Upper lobe of left lung (tissue), 6 donors: ENCODE measurements at regions not wholly inside any gene's neighbourhood (a gene's known extent, or its start where the extent isn't known, plus 50 kb on each side); places are given as distances from the start of the nearest gene placed in this dataset.

Experiments used
- ATAC-seq, 2 donors: fragments of 200-7000 bp; cut with Tn5 transposase; one replicate each; pipeline ENCODE4 v1.9.1; 2022; ENCODE audit warnings: mild to moderate bottlenecking in 2 of 2, moderate library complexity in 2 of 2; ENCODE audit not compliant: low FRiP score in 2 of 2
- DNase-seq, 2 donors: peaks; one replicate each; pipeline ENCODE4 v3.0.0-alpha.2; 2019 to 2020
- H3K27ac ChIP-seq, 4 donors: fragments of 200-600 bp; sonication (generic); one replicate each; pipeline ENCODE4 v1.5.1; 2016 to 2019
- H3K27me3 ChIP-seq, 4 donors: fragments of 200-600 bp; sonication (generic); one replicate each; pipeline ENCODE4 v1.5.1; 2017 to 2019
- H3K36me3 ChIP-seq, 4 donors: fragments of 200-600 bp; sonication (generic); one replicate each; pipeline ENCODE4 v1.5.1; 2016 to 2019
- H3K4me1 ChIP-seq, 4 donors: fragments of 200-600 bp; sonication (generic); one replicate each; pipeline ENCODE4 v1.5.1; 2018 to 2019
- H3K4me3 ChIP-seq, 4 donors: fragments of 200-600 bp; sonication (generic); one replicate each; pipeline ENCODE4 v1.5.1; 2017 to 2019; ENCODE audit warnings: mild to moderate bottlenecking in 2 of 4, moderate library complexity in 1 of 4
- H3K9me3 ChIP-seq, 4 donors: fragments of 200-600 bp; sonication (generic); one replicate each; pipeline ENCODE4 v1.5.1; 2018 to 2019
- EP300 ChIP-seq, 4 donors: sonication (generic); formaldehyde crosslinking; IDR thresholded peaks; one replicate each; pipeline ENCODE4 v1.5.1; 2017; ENCODE audit warnings: antibody characterized with exemption in 4 of 4, control low read depth in 2 of 4
- POLR2A ChIP-seq, 4 donors: fragments of 450-650 bp; IDR thresholded peaks; one replicate each; pipeline ENCODE4 v1.5.1; 2016 to 2017; ENCODE audit warnings: antibody characterized with exemption in 4 of 4, mild to moderate bottlenecking in 2 of 4
- POLR2AphosphoS5 ChIP-seq, 2 donors: sonication (generic); formaldehyde crosslinking; IDR thresholded peaks; one replicate each; pipeline ENCODE4 v1.5.1; 2017; ENCODE audit warnings: antibody characterized with exemption in 2 of 2
- WGBS, 2 donors: methylation state at CpG; one replicate each; pipeline ENCODE4 v1.1.5; 2017 to 2018; 5-methylcytosine and 5-hydroxymethylcytosine counted together
- TF ChIP-seq, protein P1 (sequence below), 6 experiments: fragments of 450-650 bp in 4 of 6; fragments of 200-600 bp in 2 of 6; sonication (generic) in 2 of 6; IDR thresholded peaks; one replicate each; pipeline ENCODE4 v1.5.1; 2016 to 2019; ENCODE audit warnings: antibody characterized with exemption in 6 of 6
- donor health status: DM: no; HTN: no; CAD: no; lungs with moderate emphysema.
- donor health status: DM: no; HTN: yes; CAD: no; lungs with severe emphysema.

DNA sequence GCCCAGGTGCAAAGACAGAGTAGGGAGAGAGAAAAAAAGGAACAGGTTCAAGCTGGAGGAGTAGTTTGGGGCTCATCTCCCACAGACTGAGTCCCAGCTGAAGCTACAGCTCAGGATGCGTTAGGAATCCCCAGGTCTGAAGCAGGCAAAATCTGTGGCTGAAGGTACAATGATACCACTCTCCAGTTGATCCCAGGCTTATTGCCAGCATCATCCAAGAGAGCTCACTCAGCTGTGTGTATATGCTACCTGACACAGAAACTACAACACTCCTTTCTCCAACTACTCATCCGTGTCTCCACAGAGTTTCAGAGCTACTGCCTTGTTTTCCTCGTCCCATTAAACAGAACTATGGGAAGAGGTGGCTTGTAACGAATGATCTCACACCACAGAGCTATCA, 851.3 kb downstream of the GRID1 start:
- DNase-seq: no peak
- Histone ChIP-seq H3K27ac (no peak overlapping the region), H3K27me3 (no peaks in the 10 kb centered on the region), H3K9me3 (no peaks in the 10 kb centered on the region), H3K4me1 (no peaks in the 10 kb centered on the region), H3K36me3 (no peaks in the 10 kb centered on the region), H3K4me3 (no peak overlapping the region)
- ATAC-seq: no peak
- TF ChIP-seq POLR2AphosphoS5 (IDR thresholded peaks at IDR 0.05): no peak
- TF ChIP-seq POLR2A (IDR thresholded peaks at IDR 0.05): no peak
- 74 to 86% methylated on average over 4 of the region's 4 CpGs for WGBS, 2 donors

DNA sequence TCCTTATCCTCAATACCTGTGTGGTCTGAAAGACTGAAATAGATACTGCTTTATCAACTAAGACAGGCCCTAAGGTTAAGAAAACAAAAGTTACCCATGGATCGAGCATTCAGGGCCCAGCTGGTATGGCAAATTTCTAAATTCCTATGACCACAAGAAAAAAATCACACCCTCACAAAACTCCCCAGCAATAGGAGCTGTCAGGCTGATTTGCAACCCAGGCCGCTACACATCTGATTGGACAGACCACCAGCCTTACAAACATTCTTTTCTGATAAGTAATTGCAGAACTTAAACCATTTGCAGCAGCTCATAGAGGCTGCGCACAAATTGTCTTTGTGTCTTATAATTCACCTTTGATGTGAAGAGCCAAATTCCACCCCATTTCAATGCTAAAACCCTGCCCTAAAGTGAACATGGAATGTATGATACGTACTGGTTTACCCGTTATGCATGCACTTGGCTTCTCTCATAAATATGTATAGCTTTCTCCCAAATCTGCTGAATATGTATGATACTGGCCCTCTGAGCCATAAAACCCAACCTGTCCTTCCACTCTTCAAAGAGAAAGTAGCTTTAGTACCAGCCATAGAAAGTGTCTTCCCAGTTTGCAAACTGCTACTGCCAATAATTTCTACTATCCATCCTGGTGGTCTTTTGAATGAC, 842.5 kb downstream of the GRID1 start:
- no peak overlapping the region for H3K27ac ChIP-seq
- WGBS, 2 donors: 78 to 86% methylated on average over 5 of the region's 5 CpGs
- ATAC-seq (no peak), DNase-seq (no peak)
- no peaks in the 10 kb centered on the region for H3K36me3 ChIP-seq
- no peaks in the 10 kb centered on the region for H3K27me3 ChIP-seq
- H3K9me3 ChIP-seq: peaks cover 0 to 12% (median 7%) of the 10 kb centered on the region in 4 donors
- H3K4me3 ChIP-seq: no peak overlapping the region
- H3K4me1 ChIP-seq: no peaks in the 10 kb centered on the region
- TF ChIP-seq, protein P1, sequence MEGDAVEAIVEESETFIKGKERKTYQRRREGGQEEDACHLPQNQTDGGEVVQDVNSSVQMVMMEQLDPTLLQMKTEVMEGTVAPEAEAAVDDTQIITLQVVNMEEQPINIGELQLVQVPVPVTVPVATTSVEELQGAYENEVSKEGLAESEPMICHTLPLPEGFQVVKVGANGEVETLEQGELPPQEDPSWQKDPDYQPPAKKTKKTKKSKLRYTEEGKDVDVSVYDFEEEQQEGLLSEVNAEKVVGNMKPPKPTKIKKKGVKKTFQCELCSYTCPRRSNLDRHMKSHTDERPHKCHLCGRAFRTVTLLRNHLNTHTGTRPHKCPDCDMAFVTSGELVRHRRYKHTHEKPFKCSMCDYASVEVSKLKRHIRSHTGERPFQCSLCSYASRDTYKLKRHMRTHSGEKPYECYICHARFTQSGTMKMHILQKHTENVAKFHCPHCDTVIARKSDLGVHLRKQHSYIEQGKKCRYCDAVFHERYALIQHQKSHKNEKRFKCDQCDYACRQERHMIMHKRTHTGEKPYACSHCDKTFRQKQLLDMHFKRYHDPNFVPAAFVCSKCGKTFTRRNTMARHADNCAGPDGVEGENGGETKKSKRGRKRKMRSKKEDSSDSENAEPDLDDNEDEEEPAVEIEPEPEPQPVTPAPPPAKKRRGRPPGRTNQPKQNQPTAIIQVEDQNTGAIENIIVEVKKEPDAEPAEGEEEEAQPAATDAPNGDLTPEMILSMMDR (IDR thresholded peaks at IDR 0.05): no peak
- TF ChIP-seq POLR2A (IDR thresholded peaks at IDR 0.05) (no peak), EP300 (IDR thresholded peaks at IDR 0.05) (no peak)

DNA sequence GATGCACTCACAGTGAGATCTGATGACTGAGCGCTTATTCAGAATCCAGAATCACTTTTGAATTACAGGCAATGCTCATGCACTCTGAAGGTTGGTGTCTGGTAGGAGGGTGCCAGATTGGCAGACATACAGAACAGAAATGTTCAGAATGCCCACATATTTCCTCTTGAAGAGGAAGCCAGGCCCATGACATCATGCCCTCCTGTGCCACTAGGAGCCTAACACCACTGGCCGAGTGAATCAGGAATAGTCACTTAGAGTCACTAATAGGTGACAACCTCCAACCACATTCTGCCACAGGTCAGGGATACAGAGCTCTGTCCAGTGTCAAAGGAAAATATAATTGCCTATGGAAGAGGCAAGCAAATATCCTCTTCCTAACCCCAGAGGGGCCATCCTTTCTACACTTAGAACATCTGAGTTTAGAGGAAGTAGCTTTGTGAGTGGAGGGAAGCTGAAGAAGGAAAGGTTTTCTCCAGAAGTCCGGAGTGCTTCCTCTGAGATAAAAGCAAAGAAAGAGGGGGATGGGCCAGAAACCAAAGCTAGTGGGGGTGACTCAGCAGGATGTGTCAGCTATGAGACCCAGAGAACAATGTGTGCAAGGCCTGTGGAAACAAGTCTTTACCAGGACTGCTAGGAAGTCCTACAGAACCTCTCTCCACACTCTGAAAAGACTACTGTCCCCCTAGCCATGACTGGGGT, 838.8 kb downstream of the GRID1 start:
- TF ChIP-seq EP300 (IDR thresholded peaks at IDR 0.05) (no peak), POLR2AphosphoS5 (IDR thresholded peaks at IDR 0.05) (no peak), POLR2A (IDR thresholded peaks at IDR 0.05) (no peak)
- TF ChIP-seq, protein P1 (IDR thresholded peaks at IDR 0.05): no peak
- H3K36me3 ChIP-seq: no peaks in the 10 kb centered on the region
- H3K27me3 ChIP-seq: no peaks in the 10 kb centered on the region
- peaks cover 0 to 12% (median 9%) of the 10 kb centered on the region in 4 donors for H3K9me3 ChIP-seq
- no peaks in the 10 kb centered on the region for H3K4me1 ChIP-seq
- no peak for DNase-seq
- H3K4me3 ChIP-seq: no peak overlapping the region
- no peak overlapping the region for H3K27ac ChIP-seq
- ATAC-seq: no peak
- 57 to 61% methylated on average over 3 of the region's 3 CpGs for WGBS, 2 donors

DNA sequence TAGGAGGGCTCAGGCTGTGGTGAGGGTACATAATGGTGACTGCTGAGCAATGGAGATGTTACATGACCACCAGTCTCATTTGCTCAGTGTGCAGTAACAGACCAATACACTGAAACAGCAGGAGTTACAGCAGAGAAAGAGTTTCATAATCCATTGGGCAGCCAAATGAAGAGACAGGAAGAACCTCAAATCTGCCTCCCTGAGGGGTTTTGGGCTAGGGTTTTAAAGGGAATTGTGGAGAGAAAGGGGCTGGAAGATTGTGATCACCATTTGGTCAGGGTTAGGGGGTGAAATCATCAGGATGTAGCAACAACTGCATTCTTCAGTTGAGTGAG, 838.3 kb downstream of the GRID1 start:
- H3K27me3 ChIP-seq: no peaks in the 10 kb centered on the region
- ATAC-seq (no peak), DNase-seq (no peak)
- TF ChIP-seq POLR2A (IDR thresholded peaks at IDR 0.05) (no peak), POLR2AphosphoS5 (IDR thresholded peaks at IDR 0.05) (no peak), EP300 (IDR thresholded peaks at IDR 0.05) (no peak)
- TF ChIP-seq, protein P1 (IDR thresholded peaks at IDR 0.05): no peak
- no peak overlapping the region for H3K27ac ChIP-seq
- no peaks in the 10 kb centered on the region for H3K4me1 ChIP-seq
- H3K36me3 ChIP-seq: no peaks in the 10 kb centered on the region
- peaks cover 0 to 12% (median 9%) of the 10 kb centered on the region in 4 donors for H3K9me3 ChIP-seq
- H3K4me3 ChIP-seq: no peak overlapping the region

DNA sequence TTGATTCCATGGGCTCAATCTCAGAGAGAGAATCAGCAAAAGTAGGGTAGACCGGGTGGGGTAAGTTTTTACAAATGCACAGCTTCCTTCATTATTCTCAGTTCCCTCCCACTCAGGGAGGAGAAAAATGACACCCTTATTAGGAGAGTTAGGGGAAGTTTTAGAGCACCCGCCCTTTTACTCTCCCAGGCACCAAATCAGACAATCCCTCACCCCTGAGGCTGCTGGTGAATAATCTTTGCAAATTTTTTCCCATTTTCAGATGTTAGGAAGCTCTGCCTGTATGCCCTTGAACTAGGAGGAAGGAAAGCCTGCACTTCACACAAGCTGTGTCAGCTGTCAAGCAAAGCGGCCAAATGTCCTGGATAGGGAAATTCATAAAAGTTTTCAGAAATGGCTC, 834.9 kb downstream of the GRID1 start:
- no peak for ATAC-seq
- H3K27me3 ChIP-seq: no peaks in the 10 kb centered on the region
- no peak overlapping the region for H3K27ac ChIP-seq
- H3K4me1 ChIP-seq: no peaks in the 10 kb centered on the region
- 62 to 63% methylated on average over 3 of the region's 3 CpGs for WGBS, 2 donors
- no peaks in the 10 kb centered on the region for H3K36me3 ChIP-seq
- TF ChIP-seq POLR2A (IDR thresholded peaks at IDR 0.05) (no peak), EP300 (IDR thresholded peaks at IDR 0.05) (no peak), POLR2AphosphoS5 (IDR thresholded peaks at IDR 0.05) (no peak)
- TF ChIP-seq, protein P1 (IDR thresholded peaks at IDR 0.05): no peak
- H3K4me3 ChIP-seq: no peak overlapping the region
- H3K9me3 ChIP-seq: peaks cover 0 to 12% (median 9%) of the 10 kb centered on the region in 4 donors
- no peak for DNase-seq
